ENCODE measurements at regions not wholly inside any gene's neighbourhood (a gene's known extent, or its start where the extent isn't known, plus 50 kb on each side); places are given as distances from the start of the nearest gene placed in this dataset.

GRCh38 chr2:19169134-19169768 is 189.2 kb downstream of the OSR1 start:
- TF ChIP-seq CTCF (conservative IDR thresholded peaks at IDR 0.05) (no peak), ZFX (IDR thresholded peaks at IDR 0.05) (no peak)
